ENCODE measurements at regions not wholly inside any gene's neighbourhood (a gene's known extent, or its start where the extent isn't known, plus 50 kb on each side); places are given as distances from the start of the nearest gene placed in this dataset.

DNA sequence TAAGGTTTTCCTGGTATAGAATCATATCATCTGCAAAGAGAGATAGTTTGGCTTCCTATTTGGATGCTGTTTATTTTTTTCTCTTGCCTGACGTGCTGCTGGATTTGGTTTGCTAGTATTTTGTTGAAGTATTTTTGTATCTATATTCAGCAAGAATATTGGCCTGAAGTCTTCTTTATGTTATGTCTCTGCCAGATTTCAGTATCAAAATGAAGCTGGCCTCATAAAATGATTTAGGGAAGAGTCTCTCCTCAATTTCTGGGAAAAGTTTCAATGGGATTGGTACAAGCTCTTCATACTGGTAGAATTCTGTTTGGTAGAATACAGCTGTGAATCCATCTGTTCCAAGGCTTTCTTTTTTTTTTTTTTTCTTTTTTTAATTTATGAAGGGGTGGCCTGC, 799.0 kb upstream of the TYRP1 start:
- Histone ChIP-seq H3K4me3 (no peak overlapping the region), H3K4me1 (no peaks in the 10 kb centered on the region), H3K27me3 (no peaks in the 10 kb centered on the region), H3K27ac (no peak overlapping the region), H3K36me3 (no peaks in the 10 kb centered on the region), H3K9me3 (peaks cover 0 to 21% (median 0%) of the 10 kb centered on the region in 12 donors)
- intact Hi-C loops (cut with DNase I) = no loop called here
- ATAC-seq = no peak
- 71 to 79% (median 74%) methylated on average over 1 of the region's 1 CpG for WGBS, 4 donors
- no peak for DNase-seq
- no peak for TF ChIP-seq POLR2A (IDR thresholded peaks at IDR 0.05)
- TF ChIP-seq, protein P1, sequence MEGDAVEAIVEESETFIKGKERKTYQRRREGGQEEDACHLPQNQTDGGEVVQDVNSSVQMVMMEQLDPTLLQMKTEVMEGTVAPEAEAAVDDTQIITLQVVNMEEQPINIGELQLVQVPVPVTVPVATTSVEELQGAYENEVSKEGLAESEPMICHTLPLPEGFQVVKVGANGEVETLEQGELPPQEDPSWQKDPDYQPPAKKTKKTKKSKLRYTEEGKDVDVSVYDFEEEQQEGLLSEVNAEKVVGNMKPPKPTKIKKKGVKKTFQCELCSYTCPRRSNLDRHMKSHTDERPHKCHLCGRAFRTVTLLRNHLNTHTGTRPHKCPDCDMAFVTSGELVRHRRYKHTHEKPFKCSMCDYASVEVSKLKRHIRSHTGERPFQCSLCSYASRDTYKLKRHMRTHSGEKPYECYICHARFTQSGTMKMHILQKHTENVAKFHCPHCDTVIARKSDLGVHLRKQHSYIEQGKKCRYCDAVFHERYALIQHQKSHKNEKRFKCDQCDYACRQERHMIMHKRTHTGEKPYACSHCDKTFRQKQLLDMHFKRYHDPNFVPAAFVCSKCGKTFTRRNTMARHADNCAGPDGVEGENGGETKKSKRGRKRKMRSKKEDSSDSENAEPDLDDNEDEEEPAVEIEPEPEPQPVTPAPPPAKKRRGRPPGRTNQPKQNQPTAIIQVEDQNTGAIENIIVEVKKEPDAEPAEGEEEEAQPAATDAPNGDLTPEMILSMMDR (IDR thresholded peaks at IDR 0.05) = no peak

DNA sequence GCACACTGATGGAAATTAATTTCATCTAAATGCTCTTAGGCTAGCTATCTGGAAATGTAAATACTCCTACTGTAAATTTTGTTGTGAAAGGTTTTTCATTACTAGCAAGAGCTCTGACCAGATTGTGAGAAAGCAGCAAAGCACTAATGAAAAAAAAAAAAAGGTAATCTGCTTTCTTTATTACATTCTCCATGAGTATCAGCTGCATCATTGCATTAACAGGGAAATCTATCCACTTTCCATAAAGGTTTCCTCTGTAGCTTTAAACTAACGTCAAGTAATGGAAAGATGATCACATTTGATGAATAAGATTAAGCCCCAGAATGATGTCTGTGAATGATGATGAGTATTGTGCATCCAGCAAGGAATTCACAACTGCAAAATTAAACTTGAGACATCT, 790.6 kb upstream of the TYRP1 start:
- no peak overlapping the region for H3K27ac ChIP-seq
- no peak for DNase-seq
- ATAC-seq = no peak
- peaks cover 0 to 3% (median 0%) of the 10 kb centered on the region in 12 donors for H3K9me3 ChIP-seq
- intact Hi-C loops (cut with DNase I) = no loop called here
- WGBS, 4 donors = 62 to 78% (median 67%) methylated on average over 1 of the region's 1 CpG
- H3K36me3 ChIP-seq = no peaks in the 10 kb centered on the region
- no peaks in the 10 kb centered on the region for H3K4me1 ChIP-seq
- H3K4me3 ChIP-seq = no peak overlapping the region
- TF ChIP-seq POLR2A (IDR thresholded peaks at IDR 0.05) = no peak
- TF ChIP-seq, protein P1 (IDR thresholded peaks at IDR 0.05) = no peak
- no peaks in the 10 kb centered on the region for H3K27me3 ChIP-seq

DNA sequence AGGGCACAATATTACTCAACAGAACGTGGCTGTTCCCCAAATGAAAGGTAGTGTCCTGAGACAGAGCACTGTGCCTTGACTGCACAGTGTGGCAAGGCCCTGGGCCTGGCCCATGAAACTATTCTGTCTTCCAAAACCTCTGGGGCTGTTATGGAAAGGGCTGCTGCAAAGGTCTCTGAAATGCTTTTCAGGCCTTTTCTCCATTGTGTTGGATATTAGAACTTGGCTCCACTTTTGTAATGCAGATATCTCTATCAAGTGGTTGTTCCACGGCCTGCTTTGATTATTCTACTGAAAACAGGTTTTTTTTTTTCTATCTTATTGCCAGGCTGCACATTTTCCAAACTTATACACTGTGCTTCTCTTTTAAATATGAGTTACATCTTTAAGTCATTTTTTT, 777.5 kb upstream of the TYRP1 start:
- no peak for DNase-seq
- no peak for ATAC-seq
- intact Hi-C loops (cut with DNase I) = no loop called here
- no peak for TF ChIP-seq POLR2A (IDR thresholded peaks at IDR 0.05)
- TF ChIP-seq, protein P1 (IDR thresholded peaks at IDR 0.05) = no peak
- H3K27ac ChIP-seq = no peak overlapping the region
- WGBS, 4 donors = 47 to 62% (median 52%) methylated on average over 2 of the region's 2 CpGs
- no peaks in the 10 kb centered on the region for H3K27me3 ChIP-seq
- H3K9me3 ChIP-seq = peaks cover 0 to 6% (median 0%) of the 10 kb centered on the region in 12 donors
- no peaks in the 10 kb centered on the region for H3K36me3 ChIP-seq
- H3K4me1 ChIP-seq = no peaks in the 10 kb centered on the region
- H3K4me3 ChIP-seq = no peak overlapping the region

DNA sequence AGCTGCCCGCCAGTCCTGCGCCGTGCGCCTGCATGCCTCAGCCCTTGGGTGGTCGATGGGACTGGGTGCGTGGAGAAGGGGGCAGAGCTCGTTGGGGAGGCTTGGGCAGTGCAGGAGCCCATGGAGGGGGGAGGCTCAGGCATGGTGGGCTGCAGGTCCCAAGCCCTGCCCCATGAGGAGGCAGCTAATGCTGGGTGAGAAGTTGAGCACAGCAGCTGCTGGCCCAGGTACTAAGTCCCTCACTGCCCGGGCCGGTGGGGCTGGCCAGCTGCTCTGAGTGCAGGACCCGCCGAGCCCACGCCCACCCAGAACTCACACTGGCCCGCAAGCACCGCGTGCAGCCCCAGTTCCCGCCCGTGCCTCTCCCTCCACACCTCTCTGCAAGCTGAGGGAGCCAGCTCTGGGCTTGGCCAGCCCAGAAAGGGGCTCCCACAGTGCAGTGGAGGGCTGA, 764.3 kb upstream of the TYRP1 start:
- ATAC-seq (no peak), DNase-seq (peak in 1 of 5 donors; percentile 51)
- Histone ChIP-seq H3K4me1 (no peaks in the 10 kb centered on the region), H3K36me3 (no peaks in the 10 kb centered on the region), H3K9me3 (peaks cover 0 to 9% (median 0%) of the 10 kb centered on the region in 12 donors), H3K27ac (no peak overlapping the region), H3K4me3 (no peak overlapping the region), H3K27me3 (no peaks in the 10 kb centered on the region)
- 91 to 94% (median 92%) methylated on average over 13 to 17 of the region's 17 CpGs for WGBS, 4 donors
- TF ChIP-seq, protein P1 (IDR thresholded peaks at IDR 0.05) = no peak
- no peak for TF ChIP-seq POLR2A (IDR thresholded peaks at IDR 0.05)
- intact Hi-C loops (cut with DNase I) = no loop called here

Data from heart left ventricle (tissue), 16 donors.